ENCODE measurements at regions not wholly inside any gene's neighbourhood (a gene's known extent, or its start where the extent isn't known, plus 50 kb on each side); places are given as distances from the start of the nearest gene placed in this dataset.

GRCh38 chr2:19099181-19099580 lies 259.2 kb downstream of the OSR1 start:
- no peak for TF ChIP-seq CBX2 (IDR thresholded peaks at IDR 0.05; ENCODE audit: insufficient read depth, low read length, poor library complexity, severe bottlenecking)
- TF ChIP-seq, protein P1, sequence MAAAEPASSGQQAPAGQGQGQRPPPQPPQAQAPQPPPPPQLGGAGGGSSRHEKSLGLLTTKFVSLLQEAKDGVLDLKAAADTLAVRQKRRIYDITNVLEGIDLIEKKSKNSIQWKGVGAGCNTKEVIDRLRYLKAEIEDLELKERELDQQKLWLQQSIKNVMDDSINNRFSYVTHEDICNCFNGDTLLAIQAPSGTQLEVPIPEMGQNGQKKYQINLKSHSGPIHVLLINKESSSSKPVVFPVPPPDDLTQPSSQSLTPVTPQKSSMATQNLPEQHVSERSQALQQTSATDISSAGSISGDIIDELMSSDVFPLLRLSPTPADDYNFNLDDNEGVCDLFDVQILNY (CRISPR knock-in tag; IDR thresholded peaks at IDR 0.05), result no peak
- TF ChIP-seq ERF (CRISPR knock-in tag; IDR thresholded peaks at IDR 0.05), result no peak
- TF ChIP-seq BDP1 (IDR thresholded peaks at IDR 0.05; ENCODE audit: insufficient read depth, insufficient read length), result no peak
- TF ChIP-seq SMARCA4 (IDR thresholded peaks at IDR 0.05), result no peak
- TF ChIP-seq NFE2 (IDR thresholded peaks at IDR 0.05; ENCODE audit: low read depth), result no peak
- no peak for TF ChIP-seq CTCF (IDR thresholded peaks at IDR 0.05 in 2 of 3, conservative IDR thresholded peaks at IDR 0.05 in 1 of 3; ENCODE audit: insufficient read depth in 2 of 3, low read depth in 1 of 3, low read length in 3 of 3)
- no peak for TF ChIP-seq HCFC1 (IDR thresholded peaks at IDR 0.05; ENCODE audit: low read depth, low read length)
- TF ChIP-seq MXI1 (IDR thresholded peaks at IDR 0.05; ENCODE audit: low read depth, low read length), result no peak
